Mucosa of descending colon (tissue), 3 donors: ENCODE measurements at regions not wholly inside any gene's neighbourhood (a gene's known extent, or its start where the extent isn't known, plus 50 kb on each side); places are given as distances from the start of the nearest gene placed in this dataset.

ENCODE experiments used
- ATAC-seq: fragments of 200-7000 bp; cut with Tn5 transposase; one replicate; pipeline ENCODE4 v1.9.1; 2020; ENCODE audit warnings: mild to moderate bottlenecking, moderate library complexity
- DNase-seq, 3 donors: peaks; one replicate each; pipeline ENCODE4 v3.0.0-alpha.2; 2020
- H3K36me3 ChIP-seq: fragments of 200-600 bp; one replicate; pipeline ENCODE4 v1.8.0; 2021; ENCODE audit warnings: low read depth, mild to moderate bottlenecking
- H3K4me1 ChIP-seq: fragments of 200-600 bp; one replicate; pipeline ENCODE4 v1.8.0; 2021; ENCODE audit warnings: low read depth, mild to moderate bottlenecking
- H3K4me3 ChIP-seq: fragments of 200-600 bp; one replicate; pipeline ENCODE4 v1.8.0; 2021; ENCODE audit warnings: mild to moderate bottlenecking
- H3K9me3 ChIP-seq: fragments of 200-600 bp; one replicate; pipeline ENCODE4 v1.8.0; 2021; ENCODE audit warnings: mild to moderate bottlenecking
- intact Hi-C, 2 donors: fragments of 100-400 bp; cut with DNase I in 1 of 2; cut with micrococcal nuclease in 1 of 2; formaldehyde crosslinking; loops; one replicate each; pipeline versions ENCODE4 v1.11.0 to v1.11.1; 2022; cut with DNase I, micrococcal nuclease
- TF ChIP-seq, protein P1 (sequence below): fragments of 200-600 bp; IDR thresholded peaks from one replicate; pipeline ENCODE4 v1.8.0; 2022; ENCODE audit warnings: antibody characterized with exemption, mild to moderate bottlenecking
- donor health status: DM: no; HTN: no; CAD: no; lungs with moderate emphysema.
- donor health status: DM: no; HTN: no; CAD: no.
- donor health status: DM: no; HTN: yes; CAD: no.

DNA sequence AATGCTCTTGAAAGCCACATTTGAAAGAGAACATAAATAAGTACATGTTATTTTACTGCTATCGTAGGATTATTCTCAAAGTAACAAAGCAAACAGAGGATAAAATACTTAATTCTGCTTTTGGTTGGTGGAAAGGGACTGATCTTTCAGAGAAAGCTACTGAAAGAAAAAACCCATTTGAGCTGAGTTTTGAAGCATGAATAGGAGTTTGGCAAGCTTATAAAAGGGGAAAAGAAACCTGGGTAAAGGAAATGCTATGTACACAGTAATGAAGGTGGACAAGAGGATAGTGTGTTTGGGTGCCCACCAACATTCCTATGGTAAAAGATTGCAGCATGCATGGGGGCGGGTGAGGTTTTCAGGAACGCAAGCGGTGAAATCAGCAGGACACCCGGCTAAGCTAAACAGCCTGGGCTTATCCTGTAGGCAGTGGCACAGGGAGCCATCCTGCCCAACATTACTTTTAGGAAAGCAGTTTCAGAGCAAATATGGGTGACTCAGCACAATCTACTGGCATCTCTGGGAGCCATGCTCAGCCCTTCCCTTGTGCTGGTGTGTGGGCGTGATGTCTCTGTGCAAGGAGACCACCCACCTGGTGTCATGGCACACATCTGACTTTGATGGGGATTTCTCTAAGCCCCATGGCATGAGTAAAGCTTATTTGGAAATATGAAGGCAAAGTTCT is 673.9 kb upstream of the KLF4 start:
- no peaks in the 10 kb centered on the region for H3K4me1 ChIP-seq
- H3K36me3 ChIP-seq: no peaks in the 10 kb centered on the region
- intact Hi-C loops: no loop called here
- DNase-seq (no peak), ATAC-seq (no peak)
- TF ChIP-seq, protein P1, sequence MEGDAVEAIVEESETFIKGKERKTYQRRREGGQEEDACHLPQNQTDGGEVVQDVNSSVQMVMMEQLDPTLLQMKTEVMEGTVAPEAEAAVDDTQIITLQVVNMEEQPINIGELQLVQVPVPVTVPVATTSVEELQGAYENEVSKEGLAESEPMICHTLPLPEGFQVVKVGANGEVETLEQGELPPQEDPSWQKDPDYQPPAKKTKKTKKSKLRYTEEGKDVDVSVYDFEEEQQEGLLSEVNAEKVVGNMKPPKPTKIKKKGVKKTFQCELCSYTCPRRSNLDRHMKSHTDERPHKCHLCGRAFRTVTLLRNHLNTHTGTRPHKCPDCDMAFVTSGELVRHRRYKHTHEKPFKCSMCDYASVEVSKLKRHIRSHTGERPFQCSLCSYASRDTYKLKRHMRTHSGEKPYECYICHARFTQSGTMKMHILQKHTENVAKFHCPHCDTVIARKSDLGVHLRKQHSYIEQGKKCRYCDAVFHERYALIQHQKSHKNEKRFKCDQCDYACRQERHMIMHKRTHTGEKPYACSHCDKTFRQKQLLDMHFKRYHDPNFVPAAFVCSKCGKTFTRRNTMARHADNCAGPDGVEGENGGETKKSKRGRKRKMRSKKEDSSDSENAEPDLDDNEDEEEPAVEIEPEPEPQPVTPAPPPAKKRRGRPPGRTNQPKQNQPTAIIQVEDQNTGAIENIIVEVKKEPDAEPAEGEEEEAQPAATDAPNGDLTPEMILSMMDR: no peak
- H3K9me3 ChIP-seq: no peaks in the 10 kb centered on the region
- no peak overlapping the region for H3K4me3 ChIP-seq

- DNase-seq: no peak
- TF ChIP-seq, protein P1: no peak
- no peaks in the 10 kb centered on the region for H3K36me3 ChIP-seq
- intact Hi-C loops: no loop called here
- no peaks in the 10 kb centered on the region for H3K4me1 ChIP-seq
- H3K4me3 ChIP-seq: no peak overlapping the region
- no peak for ATAC-seq
- H3K9me3 ChIP-seq: no peaks in the 10 kb centered on the region
Observed at GRCh38 chr9:108162664-108163063, 673.1 kb upstream of the KLF4 start.

DNA sequence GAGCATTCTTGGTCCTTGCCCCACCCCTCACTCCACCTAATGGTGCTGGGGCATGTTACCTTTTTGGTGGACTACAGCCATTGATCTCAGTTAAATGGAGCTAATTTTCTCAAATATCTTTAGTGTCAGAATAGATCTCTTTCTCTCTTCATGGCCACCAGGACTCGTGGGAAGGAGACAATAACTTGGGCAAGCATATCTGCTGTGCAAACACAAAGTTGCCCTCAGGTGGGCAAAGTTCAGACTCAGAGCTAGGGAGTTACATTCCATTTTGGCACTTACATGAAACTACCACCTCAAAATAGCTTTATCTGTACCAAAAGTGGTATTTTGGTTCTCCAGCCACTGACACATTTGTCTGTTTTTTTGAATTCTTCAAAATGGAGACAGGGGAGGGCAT is 671.9 kb upstream of the KLF4 start:
- no peaks in the 10 kb centered on the region for H3K9me3 ChIP-seq
- TF ChIP-seq, protein P1: no peak
- ATAC-seq (peak; percentile 42), DNase-seq (no peak)
- intact Hi-C loops: no loop called here
- H3K36me3 ChIP-seq: no peaks in the 10 kb centered on the region
- H3K4me3 ChIP-seq: no peak overlapping the region
- H3K4me1 ChIP-seq: no peaks in the 10 kb centered on the region

DNA sequence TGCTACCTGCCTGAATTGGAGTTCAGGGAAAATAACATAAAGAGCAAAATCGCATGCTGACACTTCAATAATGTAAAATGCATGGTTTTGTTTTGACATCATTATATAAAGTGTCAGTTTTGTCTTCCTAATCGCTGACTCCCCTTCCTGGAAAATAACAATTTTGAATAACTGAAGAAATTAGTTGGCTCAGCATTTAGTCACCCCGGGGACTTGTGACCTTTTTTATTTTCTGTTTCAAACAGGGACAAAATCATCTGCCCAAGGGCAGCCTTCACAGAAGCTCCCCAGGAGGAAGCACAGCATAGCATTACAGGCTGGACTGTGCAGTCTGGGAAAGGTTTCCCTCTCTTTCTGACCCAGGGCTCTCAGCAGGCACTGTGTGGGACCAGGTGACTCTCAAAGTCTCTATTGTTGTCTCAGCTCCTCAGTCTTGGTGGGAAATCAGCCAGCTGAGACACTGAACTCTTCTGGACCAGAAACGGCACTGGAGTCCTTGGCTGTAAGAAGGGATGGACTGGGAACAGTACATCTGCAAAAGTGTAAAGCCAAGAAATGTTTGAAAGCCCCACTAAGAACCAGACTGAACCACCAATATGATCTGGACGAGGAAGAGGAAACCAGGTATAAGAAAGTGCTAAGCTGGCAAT is 671.3 kb upstream of the KLF4 start:
- Histone ChIP-seq H3K4me1 (peaks cover under 1% of the 10 kb centered on the region), H3K36me3 (no peaks in the 10 kb centered on the region), H3K9me3 (no peaks in the 10 kb centered on the region), H3K4me3 (no peak overlapping the region)
- ATAC-seq (peak; percentile 33), DNase-seq (no peak)
- TF ChIP-seq, protein P1: no peak
- intact Hi-C loops: no loop called here

GRCh38 chr9:108160039-108160438 is 670.5 kb upstream of the KLF4 start:
- H3K4me3 ChIP-seq: no peak overlapping the region
- ATAC-seq: no peak
- H3K4me1 ChIP-seq: peaks cover 4% of the 10 kb centered on the region
- H3K36me3 ChIP-seq: no peaks in the 10 kb centered on the region
- no peaks in the 10 kb centered on the region for H3K9me3 ChIP-seq
- no peak for DNase-seq
- TF ChIP-seq, protein P1: no peak
- intact Hi-C loops: no loop called here
